GM23248 (cell line): ENCODE measurements at regions not wholly inside any gene's neighbourhood (a gene's known extent, or its start where the extent isn't known, plus 50 kb on each side); places are given as distances from the start of the nearest gene placed in this dataset.

ENCODE experiments used
- DNase-seq: peaks from one replicate; pipeline ENCODE4 v3.0.0-alpha.2; 2015
- H2AFZ ChIP-seq: fragments of 200-600 bp; sonication (generic); 2 replicates; pipeline ENCODE4 v1.6.1; 2016; ENCODE audit warnings: antibody characterized with exemption
- H3F3A ChIP-seq: fragments of 200-600 bp; sonication (generic); 2 replicates; pipeline ENCODE4 v1.6.1; 2016; ENCODE audit warnings: mild to moderate bottlenecking, antibody characterized with exemption, mixed run types; ENCODE audit not compliant: insufficient read depth
- H3K27ac ChIP-seq: fragments of 200-600 bp; sonication (generic); 2 replicates; pipeline ENCODE4 v1.5.1; 2016; ENCODE audit warnings: mild to moderate bottlenecking
- H3K27me3 ChIP-seq: fragments of 200-600 bp; sonication (generic); replicated peaks from 2 replicates; pipeline ENCODE4 v1.6.1; 2016; ENCODE audit warnings: mild to moderate bottlenecking; ENCODE audit not compliant: insufficient read depth
- H3K36me3 ChIP-seq: fragments of 200-600 bp; sonication (generic); 2 replicates; pipeline ENCODE4 v1.6.1; 2016; ENCODE audit warnings: low read depth, mild to moderate bottlenecking
- H3K4me1 ChIP-seq: fragments of 200-600 bp; sonication (generic); 2 replicates; pipeline ENCODE4 v1.6.1; 2016; ENCODE audit warnings: mild to moderate bottlenecking; ENCODE audit not compliant: insufficient read depth
- H3K4me2 ChIP-seq: fragments of 200-600 bp; sonication (generic); one replicate; pipeline ENCODE4 v1.6.1; 2016; ENCODE audit warnings: mild to moderate bottlenecking; ENCODE audit not compliant: unreplicated experiment
- H3K4me3 ChIP-seq: fragments of 200-600 bp; sonication (generic); 2 replicates; pipeline ENCODE4 v1.5.1; 2016; ENCODE audit warnings: mild to moderate bottlenecking
- H3K79me2 ChIP-seq: fragments of 200-600 bp; sonication (generic); 2 replicates; pipeline ENCODE4 v1.6.1; 2016; ENCODE audit warnings: mild to moderate bottlenecking; ENCODE audit not compliant: insufficient read depth
- H3K9ac ChIP-seq: fragments of 200-600 bp; sonication (generic); 2 replicates; pipeline ENCODE4 v1.6.1; 2016; ENCODE audit warnings: mild to moderate bottlenecking
- H3K9me2 ChIP-seq: fragments of 200-600 bp; sonication (generic); 2 replicates; pipeline ENCODE4 v1.6.1; 2016; ENCODE audit warnings: mixed run types, mild to moderate bottlenecking, moderate library complexity; ENCODE audit not compliant: insufficient read depth
- H3K9me3 ChIP-seq: fragments of 200-600 bp; sonication (generic); one replicate; pipeline ENCODE4 v1.6.1; 2017; ENCODE audit warnings: low read depth
- H4K20me1 ChIP-seq: fragments of 200-600 bp; sonication (generic); 2 replicates; pipeline ENCODE4 v1.6.0; 2016; ENCODE audit not compliant: insufficient read depth
- EZH2 ChIP-seq: fragments of 200-600 bp; sonication (generic); IDR thresholded peaks from 2 replicates; pipeline ENCODE4 v1.6.1; 2018; ENCODE audit warnings: antibody characterized with exemption, mild to moderate bottlenecking; ENCODE audit not compliant: insufficient read depth, poor library complexity, severe bottlenecking
- EZH2phosphoT487 ChIP-seq: fragments of 200-600 bp; sonication (generic); IDR thresholded peaks from 2 replicates; pipeline ENCODE4 v1.6.1; 2018; ENCODE audit warnings: antibody characterized with exemption, moderate library complexity, mild to moderate bottlenecking, low read depth; ENCODE audit not compliant: insufficient read depth
- WGBS, 2 experiments: methylation state at CpG; one replicate each; pipeline ENCODE4 v1.1.6; 2015 to 2017; ENCODE audit warnings: low lambda C conversion rate in 2 of 2, low coverage in 1 of 2; ENCODE audit errors: missing lambda C conversion rate in 2 of 2; 5-methylcytosine and 5-hydroxymethylcytosine counted together
- in situ Hi-C: fragments of 300-500 bp; cut with MboI; formaldehyde crosslinking; loops from 2 replicates; pipeline ENCODE4 v1.15.0; 2020

DNA sequence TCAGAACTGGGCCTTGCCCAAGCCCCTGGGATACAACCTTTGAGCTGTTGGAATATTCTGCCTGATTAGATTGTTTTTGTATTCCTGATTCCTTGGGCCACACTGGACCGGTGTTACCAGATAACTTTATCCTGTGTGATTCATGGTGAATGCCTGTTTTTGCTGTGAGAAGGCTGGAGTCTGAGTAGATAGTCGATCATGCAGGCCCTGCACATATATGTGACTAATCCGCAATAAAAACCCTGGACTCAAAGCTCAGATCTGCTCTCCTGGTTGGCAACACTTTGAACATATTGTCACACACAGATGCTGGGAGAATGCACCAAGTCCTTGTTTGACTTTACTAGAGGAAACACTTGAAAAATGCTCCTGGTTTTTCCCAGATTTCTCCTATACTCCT lies 183.9 kb upstream of the MBL2 start:
- no peaks in the 10 kb centered on the region for H3K79me2 ChIP-seq
- no peaks in the 10 kb centered on the region for H3K9me2 ChIP-seq
- H4K20me1 ChIP-seq = no peaks in the 10 kb centered on the region; the same call in 1 of the 2 replicates
- no peak overlapping the region for H3K9ac ChIP-seq
- TF ChIP-seq EZH2phosphoT487 (no peak), EZH2 (no peak)
- no peaks in the 10 kb centered on the region for H3K9me3 ChIP-seq
- H3K27me3 ChIP-seq = peaks cover 6% of the 10 kb centered on the region
- peak; percentile 5 for DNase-seq
- H2AFZ ChIP-seq = no peak overlapping the region
- no peak overlapping the region for H3K4me2 ChIP-seq
- no peaks in the 10 kb centered on the region for H3K36me3 ChIP-seq
- H3K27ac ChIP-seq = no peak overlapping the region
- H3K4me1 ChIP-seq = no peaks in the 10 kb centered on the region
- WGBS, 2 experiments = 41% methylated on average over 3 of the region's 3 CpGs
- in situ Hi-C loops = no loop called here
- H3F3A ChIP-seq = no peaks in the 10 kb centered on the region
- H3K4me3 ChIP-seq = no peak overlapping the region

DNA sequence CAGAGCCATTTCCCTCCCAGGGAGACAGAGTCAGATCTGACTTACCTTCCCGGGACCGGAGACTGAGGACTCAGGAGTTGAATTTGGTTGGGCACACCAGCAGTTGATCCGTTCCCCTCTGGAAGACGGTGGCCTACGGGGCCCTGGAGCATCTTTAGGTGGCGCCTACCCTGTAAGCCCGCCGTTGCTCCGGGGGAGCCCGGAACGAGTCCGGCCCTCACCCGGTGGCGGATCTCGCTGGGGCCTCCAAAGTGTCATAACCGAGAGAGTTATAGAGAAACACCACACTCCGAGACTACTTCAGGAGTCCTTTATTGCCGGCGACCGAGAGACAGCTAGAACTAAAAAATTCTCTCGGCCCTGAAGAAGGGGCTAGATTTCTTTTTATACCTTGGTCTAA lies 182.8 kb upstream of the MBL2 start:
- Histone ChIP-seq H4K20me1 (no peaks in the 10 kb centered on the region; the same call in 1 of the 2 replicates), H2AFZ (no peak overlapping the region), H3K4me1 (no peaks in the 10 kb centered on the region), H3K4me2 (no peak overlapping the region), H3K9me3 (no peaks in the 10 kb centered on the region), H3K27me3 (peaks cover 3% of the 10 kb centered on the region), H3K79me2 (no peaks in the 10 kb centered on the region), H3K4me3 (no peak overlapping the region), H3K36me3 (no peaks in the 10 kb centered on the region), H3F3A (no peaks in the 10 kb centered on the region), H3K27ac (no peak overlapping the region), H3K9me2 (no peaks in the 10 kb centered on the region), H3K9ac (no peak overlapping the region)
- no peak for DNase-seq
- in situ Hi-C loops = no loop called here
- no peak for TF ChIP-seq EZH2
- TF ChIP-seq EZH2phosphoT487 = no peak
- WGBS, 2 experiments = 68 to 69% methylated on average over 14 to 21 of the region's 21 CpGs

DNA sequence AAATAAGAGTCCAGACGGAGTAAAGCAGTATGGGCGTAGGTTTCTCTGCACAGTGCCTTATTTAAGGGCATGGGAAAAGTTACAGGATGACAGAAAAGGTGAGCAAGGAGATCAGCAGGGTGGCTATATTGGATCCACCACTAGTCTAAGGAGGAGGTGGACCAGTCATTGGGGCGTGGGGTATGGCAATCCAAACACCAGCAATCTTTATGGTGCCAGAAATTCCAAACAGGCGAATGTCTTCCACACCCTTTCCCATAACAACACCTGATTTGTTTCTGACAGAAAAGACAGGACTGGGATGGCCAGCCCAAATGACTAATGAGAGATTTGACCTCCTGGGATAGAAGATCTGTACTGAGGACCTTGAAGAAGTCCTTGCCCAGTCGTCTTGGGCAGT lies 181.8 kb upstream of the MBL2 start:
- 0 out of 2 replicates have a peak, but pooled peaks cover 9% of the 10 kb centered on the region for H3K27me3 ChIP-seq
- H3K79me2 ChIP-seq = no peaks in the 10 kb centered on the region
- H3K4me2 ChIP-seq = no peak overlapping the region
- H3K9me2 ChIP-seq = no peaks in the 10 kb centered on the region
- no peak overlapping the region for H3K9ac ChIP-seq
- in situ Hi-C loops = no loop called here
- no peaks in the 10 kb centered on the region; the same call in 1 of the 2 replicates for H4K20me1 ChIP-seq
- no peaks in the 10 kb centered on the region for H3K9me3 ChIP-seq
- no peaks in the 10 kb centered on the region for H3K4me1 ChIP-seq
- DNase-seq = no peak
- H3K27ac ChIP-seq = no peak overlapping the region
- no peak overlapping the region for H3K4me3 ChIP-seq
- TF ChIP-seq EZH2phosphoT487 = no peak
- no peak for TF ChIP-seq EZH2
- H3K36me3 ChIP-seq = no peaks in the 10 kb centered on the region
- 22 to 25% methylated on average over 5 of the region's 5 CpGs for WGBS, 2 experiments
- H2AFZ ChIP-seq = no peak overlapping the region
- no peaks in the 10 kb centered on the region for H3F3A ChIP-seq

DNA sequence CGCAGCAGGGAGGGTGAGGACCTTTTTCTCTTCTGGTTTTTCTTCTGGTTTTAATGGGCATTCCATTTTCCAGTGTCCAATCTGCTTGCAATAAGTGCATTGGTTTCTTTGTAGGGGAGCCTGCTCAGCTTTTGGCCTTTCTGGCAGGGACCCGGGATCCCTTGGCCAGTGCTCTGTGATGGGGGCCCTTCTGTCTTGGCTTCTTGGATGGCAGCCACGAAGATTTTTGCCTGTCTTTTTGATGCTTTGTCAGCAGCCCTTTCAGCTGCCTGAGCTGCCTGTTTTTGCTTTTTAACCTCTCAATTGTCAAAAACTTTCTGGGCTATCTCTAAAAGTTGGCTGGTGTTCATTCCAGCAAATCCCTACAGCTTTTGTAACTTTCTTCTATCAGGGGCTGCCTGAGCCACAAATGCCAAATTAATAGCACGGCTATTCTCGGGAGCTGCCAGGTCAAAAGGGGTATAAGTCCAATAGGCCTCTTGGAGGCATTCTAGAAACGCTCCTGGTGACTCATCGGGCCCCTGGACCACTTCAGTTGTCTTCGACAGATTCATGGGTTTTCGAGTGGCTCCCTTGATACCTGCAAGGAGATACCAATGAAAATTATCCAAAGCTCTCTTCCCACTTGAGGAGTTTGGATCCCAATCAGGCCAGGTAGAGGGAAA lies 179.9 kb upstream of the MBL2 start:
- H3K9me3 ChIP-seq = no peaks in the 10 kb centered on the region
- in situ Hi-C loops = no loop called here
- no peak overlapping the region for H3K9ac ChIP-seq
- no peaks in the 10 kb centered on the region for H3F3A ChIP-seq
- WGBS, 2 experiments = 23 to 24% methylated on average over 9 of the region's 9 CpGs
- no peak overlapping the region for H3K4me2 ChIP-seq
- no peaks in the 10 kb centered on the region; the same call in 1 of the 2 replicates for H4K20me1 ChIP-seq
- H3K27me3 ChIP-seq = 0 out of 2 replicates have a peak, but pooled peaks cover 6% of the 10 kb centered on the region
- no peaks in the 10 kb centered on the region for H3K4me1 ChIP-seq
- no peaks in the 10 kb centered on the region for H3K79me2 ChIP-seq
- no peak overlapping the region for H3K4me3 ChIP-seq
- H3K9me2 ChIP-seq = no peaks in the 10 kb centered on the region
- no peak for TF ChIP-seq EZH2
- no peak for TF ChIP-seq EZH2phosphoT487
- H3K27ac ChIP-seq = no peak overlapping the region
- H2AFZ ChIP-seq = no peak overlapping the region
- H3K36me3 ChIP-seq = no peaks in the 10 kb centered on the region
- no peak for DNase-seq

DNA sequence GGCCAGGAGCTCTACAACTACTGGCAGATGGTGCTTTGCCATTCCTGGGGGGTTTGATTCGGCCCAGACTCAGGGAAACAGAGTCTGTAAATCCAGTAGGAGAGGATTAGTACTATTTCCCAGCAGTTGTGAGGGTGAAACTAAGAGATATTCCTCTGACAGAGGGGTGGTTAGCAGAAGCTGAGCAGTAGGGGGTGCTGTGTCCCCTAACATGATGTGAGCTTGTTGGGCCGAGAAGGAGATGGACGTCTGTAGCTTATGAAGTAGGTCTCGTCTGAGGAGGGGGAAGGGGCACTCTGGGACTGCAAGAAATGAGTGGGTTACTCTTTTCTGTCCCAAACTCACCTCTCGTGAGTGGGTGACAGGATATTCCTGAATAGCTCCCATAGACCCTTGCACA lies 179.2 kb upstream of the MBL2 start:
- Histone ChIP-seq H3K36me3 (no peaks in the 10 kb centered on the region), H4K20me1 (no peaks in the 10 kb centered on the region; the same call in 1 of the 2 replicates), H3K9ac (no peak overlapping the region), H3K4me3 (no peak overlapping the region), H3K79me2 (no peaks in the 10 kb centered on the region), H3K9me2 (no peaks in the 10 kb centered on the region), H3F3A (no peaks in the 10 kb centered on the region), H2AFZ (no peak overlapping the region), H3K9me3 (no peaks in the 10 kb centered on the region), H3K4me2 (no peak overlapping the region), H3K27me3 (0 out of 2 replicates have a peak, but pooled peaks cover 6% of the 10 kb centered on the region), H3K27ac (no peak overlapping the region), H3K4me1 (no peaks in the 10 kb centered on the region)
- in situ Hi-C loops = no loop called here
- WGBS, 2 experiments = 7 to 12% methylated on average over 5 of the region's 5 CpGs
- peak; percentile 42 for DNase-seq
- TF ChIP-seq EZH2 (no peak), EZH2phosphoT487 (no peak)
